Islet of Langerhans (tissue), 1 donor: ENCODE measurements at regions not wholly inside any gene's neighbourhood (a gene's known extent, or its start where the extent isn't known, plus 50 kb on each side); places are given as distances from the start of the nearest gene placed in this dataset.

Source experiments
- FAIRE-seq: peaks from one replicate; lab custom pipeline; 2011; peaks lifted over from hg19 to GRCh38; lab: Jason Lieb, UNC

DNA sequence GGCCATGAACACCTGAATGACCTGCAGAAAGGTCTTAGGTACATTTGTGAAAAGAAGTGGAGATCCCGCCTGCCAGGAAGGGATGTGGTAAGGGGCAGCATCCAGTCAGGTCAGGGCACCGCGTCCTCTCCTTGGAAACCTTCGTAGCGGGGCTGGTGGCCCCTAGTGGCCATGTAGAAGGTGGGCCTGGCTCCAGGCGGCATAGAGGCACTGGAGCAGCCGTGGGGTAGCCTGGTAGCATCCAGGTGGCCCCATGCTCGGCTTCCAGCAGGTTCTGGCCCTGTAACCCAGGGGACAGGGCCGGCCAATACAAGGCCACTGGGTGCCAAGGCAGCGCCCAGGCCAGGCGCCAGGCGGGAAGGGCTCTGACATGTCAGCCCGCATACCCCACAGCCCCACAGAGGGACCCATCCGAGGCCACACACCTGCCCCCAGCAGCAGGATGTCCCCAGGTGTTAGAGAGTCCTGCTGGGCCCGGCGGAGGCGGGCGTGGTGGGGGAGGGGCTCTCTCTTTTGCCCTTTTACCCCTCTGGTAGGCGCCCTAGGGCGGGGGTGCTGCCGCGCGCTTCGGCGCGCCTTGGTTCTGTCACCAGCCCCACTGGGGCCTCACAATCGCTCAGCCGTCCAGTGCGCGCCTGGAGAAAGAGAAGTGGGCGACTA is 58.3 kb upstream of the SPATA31E1 start:
- FAIRE-seq = no peak

GRCh38 chr9:87824886-87825285 is 57.8 kb upstream of the SPATA31E1 start:
- FAIRE-seq = no peak

DNA sequence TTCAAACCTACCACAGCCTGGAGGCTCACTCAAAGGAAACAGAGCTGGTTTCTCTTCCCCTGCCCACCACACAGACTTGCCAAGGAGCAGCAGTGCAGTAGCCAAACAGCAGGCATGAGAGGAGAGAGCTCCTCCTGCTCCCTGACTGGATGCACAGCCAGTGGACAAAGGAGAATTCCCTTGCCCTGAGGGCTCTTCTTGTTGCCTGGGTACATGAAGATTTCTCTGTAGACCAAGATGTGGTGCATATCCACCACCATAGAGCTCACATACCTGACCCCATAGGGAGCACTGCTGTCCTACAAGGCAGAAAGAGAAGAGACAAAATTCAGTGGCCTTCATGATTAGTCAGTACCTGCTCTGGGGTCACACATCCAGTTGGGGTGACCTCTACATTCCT is 56.3 kb upstream of the SPATA31E1 start:
- FAIRE-seq = no peak

DNA sequence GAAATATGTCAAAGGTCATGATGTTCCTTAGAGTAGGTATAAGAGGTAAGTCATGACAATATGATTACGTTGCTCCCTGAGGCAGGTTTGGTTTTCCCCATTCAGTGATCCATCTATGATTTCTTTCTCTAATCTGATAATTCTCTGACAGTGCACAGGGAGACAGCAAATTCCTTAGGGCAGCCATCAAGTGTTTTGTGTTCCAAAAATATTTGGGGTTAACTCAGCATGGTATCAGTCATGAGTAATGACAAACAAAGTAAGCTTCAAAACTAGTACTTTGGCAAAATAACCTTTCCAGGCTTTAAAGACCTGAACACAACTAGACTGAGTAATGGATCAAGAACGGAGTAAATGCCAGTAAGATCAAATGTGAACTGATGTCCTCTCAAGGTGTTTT is 55.3 kb upstream of the SPATA31E1 start:
- FAIRE-seq = no peak

GRCh38 chr9:87829756-87830155 is 52.9 kb upstream of the SPATA31E1 start:
- no peak for FAIRE-seq

GRCh38 chr9:87830446-87830845 is 52.2 kb upstream of the SPATA31E1 start:
- no peak for FAIRE-seq

- no peak for FAIRE-seq
Measured at GRCh38 chr9:87831159-87831558, 51.5 kb upstream of the SPATA31E1 start.
